ENCODE measurements at regions not wholly inside any gene's neighbourhood (a gene's known extent, or its start where the extent isn't known, plus 50 kb on each side); places are given as distances from the start of the nearest gene placed in this dataset.

GRCh38 chr3:187798531-187799530 lies 53.6 kb upstream of the BCL6 start:
- POLR2A ChIA-PET, result no interaction called here
- WGBS (ENCODE audit: missing lambda C conversion rate), result 81% methylated on average over 15 of the region's 15 CpGs
- ATAC-seq, result no peak
- Histone ChIP-seq H3K27ac (no peak overlapping the region), H3K4me1 (no peaks in the 10 kb centered on the region), H3K4me3 (no peak overlapping the region), H3K4me2 (no peak overlapping the region), H3K9me3 (no peaks in the 10 kb centered on the region)
- no peak for FAIRE-seq
- TF ChIP-seq JUNB (IDR thresholded peaks at IDR 0.05) (no peak), NR3C1 (IDR thresholded peaks at IDR 0.05) (no peak), KDM5A (IDR thresholded peaks at IDR 0.05) (no peak), RFX5 (IDR thresholded peaks at IDR 0.05) (no peak), HMGXB4 (CRISPR knock-in tag; IDR thresholded peaks at IDR 0.05; ENCODE audit: borderline replicate concordance) (no peak), TFCP2L1 (CRISPR knock-in tag; IDR thresholded peaks at IDR 0.05) (no peak), ZC3H11A (IDR thresholded peaks at IDR 0.05) (no peak), MAFK (IDR thresholded peaks at IDR 0.05; ENCODE audit: partially characterized antibody) (no peak), ZFP36 (IDR thresholded peaks at IDR 0.05; ENCODE audit: borderline replicate concordance, partially characterized antibody) (no peak), CEBPB (IDR thresholded peaks at IDR 0.05) (no peak), RNF2 (IDR thresholded peaks at IDR 0.05; ENCODE audit: borderline replicate concordance, low read depth) (no peak), RCOR1 (IDR thresholded peaks at IDR 0.05; ENCODE audit: low read depth, low read length) (no peak), RARB (CRISPR knock-in tag; IDR thresholded peaks at IDR 0.05) (no peak), JUN (IDR thresholded peaks at IDR 0.05) (no peak)
- CTCF ChIA-PET, result interaction anchor here (1.4 kb wide), 1 partner anchor 140 kb away, joined by 6 read pairs; no protein-coding TSS in a partner anchor
- DNase-seq (ENCODE audit: low read depth in 1 of 2, low spot score in 1 of 2), result no peak

GRCh38 chr3:187799942-187800641 lies 54.8 kb upstream of the BCL6 start:
- Histone ChIP-seq H3K4me2 (no peak overlapping the region), H3K4me3 (no peak overlapping the region), H3K9me3 (no peaks in the 10 kb centered on the region), H3K4me1 (no peaks in the 10 kb centered on the region), H3K27ac (no peak overlapping the region)
- WGBS (ENCODE audit: missing lambda C conversion rate), result 52% methylated on average over 4 of the region's 4 CpGs
- no peak for DNase-seq (ENCODE audit: low read depth in 1 of 2, low spot score in 1 of 2)
- no peak for FAIRE-seq
- TF ChIP-seq ZNF302 (CRISPR knock-in tag; IDR thresholded peaks at IDR 0.05) (no peak), MAFK (IDR thresholded peaks at IDR 0.05; ENCODE audit: partially characterized antibody) (no peak), HEYL (CRISPR knock-in tag; IDR thresholded peaks at IDR 0.05) (no peak), KDM5A (IDR thresholded peaks at IDR 0.05) (no peak), CTCF (IDR thresholded peaks at IDR 0.05) (no peak), NR3C1 (IDR thresholded peaks at IDR 0.05) (no peak), NPAS2 (CRISPR knock-in tag; IDR thresholded peaks at IDR 0.05; ENCODE audit: borderline replicate concordance) (no peak), ELK1 (IDR thresholded peaks at IDR 0.05; ENCODE audit: low read depth, low read length) (no peak), TFCP2L1 (CRISPR knock-in tag; IDR thresholded peaks at IDR 0.05) (no peak), RFX5 (IDR thresholded peaks at IDR 0.05) (no peak), HOXB13 (CRISPR knock-in tag; IDR thresholded peaks at IDR 0.05; ENCODE audit: low read depth) (no peak), CBX2 (IDR thresholded peaks at IDR 0.05; ENCODE audit: borderline replicate concordance, low read depth) (no peak), FOSL2 (IDR thresholded peaks at IDR 0.05) (no peak), FOSL2 (CRISPR knock-in tag; IDR thresholded peaks at IDR 0.05) (no peak), CHD4 (IDR thresholded peaks at IDR 0.05; ENCODE audit: borderline replicate concordance) (no peak), RAD21 (conservative IDR thresholded peaks at IDR 0.05 in 1 of 2, IDR thresholded peaks at IDR 0.05 in 1 of 2) (no peak), FOSB (CRISPR knock-in tag; IDR thresholded peaks at IDR 0.05) (no peak), EHF (CRISPR knock-in tag; IDR thresholded peaks at IDR 0.05) (no peak), PHF8 (IDR thresholded peaks at IDR 0.05; ENCODE audit: borderline replicate concordance, low read depth) (no peak), SMC3 (IDR thresholded peaks at IDR 0.05) (no peak), USF2 (IDR thresholded peaks at IDR 0.05) (no peak)
- CTCF ChIA-PET, result interaction anchor here (1.4 kb wide), 1 partner anchor 139 kb away, joined by 6 read pairs; no protein-coding TSS in a partner anchor
- POLR2A ChIA-PET, result no interaction called here
- no peak for ATAC-seq

Data from A549 (cell line).